C4-2B (cell line): ENCODE measurements at regions not wholly inside any gene's neighbourhood (a gene's known extent, or its start where the extent isn't known, plus 50 kb on each side); places are given as distances from the start of the nearest gene placed in this dataset.

Experiments
- ZFX ChIP-seq: fragments of 450-650 bp; IDR thresholded peaks from 2 replicates; pipeline ENCODE4 v1.6.1; 2017
- TF ChIP-seq, protein P1 (sequence below): fragments of 450-650 bp; conservative IDR thresholded peaks from 2 replicates; pipeline ENCODE4 v1.5.1; 2017; ENCODE audit warnings: mild to moderate bottlenecking

DNA sequence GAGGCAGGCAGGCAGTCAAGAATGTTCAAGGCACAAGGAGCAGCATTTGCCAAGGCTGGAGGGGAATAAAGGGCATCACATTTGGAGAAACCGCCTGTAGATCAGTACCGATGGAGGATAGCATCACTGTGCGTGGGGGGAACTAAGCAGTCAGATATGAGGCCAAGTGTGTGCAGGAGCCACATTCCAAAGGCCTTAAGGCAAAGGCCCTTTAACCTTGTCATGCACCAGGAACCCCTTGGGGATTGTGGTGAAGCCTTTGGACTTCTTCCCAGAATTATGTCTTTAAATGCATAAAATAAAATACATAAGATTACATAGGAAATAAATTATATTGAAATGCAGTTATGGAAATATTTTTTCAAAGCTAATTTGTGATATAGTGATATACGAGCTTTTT is 532.1 kb downstream of the BUD13 start:
- TF ChIP-seq, protein P1, sequence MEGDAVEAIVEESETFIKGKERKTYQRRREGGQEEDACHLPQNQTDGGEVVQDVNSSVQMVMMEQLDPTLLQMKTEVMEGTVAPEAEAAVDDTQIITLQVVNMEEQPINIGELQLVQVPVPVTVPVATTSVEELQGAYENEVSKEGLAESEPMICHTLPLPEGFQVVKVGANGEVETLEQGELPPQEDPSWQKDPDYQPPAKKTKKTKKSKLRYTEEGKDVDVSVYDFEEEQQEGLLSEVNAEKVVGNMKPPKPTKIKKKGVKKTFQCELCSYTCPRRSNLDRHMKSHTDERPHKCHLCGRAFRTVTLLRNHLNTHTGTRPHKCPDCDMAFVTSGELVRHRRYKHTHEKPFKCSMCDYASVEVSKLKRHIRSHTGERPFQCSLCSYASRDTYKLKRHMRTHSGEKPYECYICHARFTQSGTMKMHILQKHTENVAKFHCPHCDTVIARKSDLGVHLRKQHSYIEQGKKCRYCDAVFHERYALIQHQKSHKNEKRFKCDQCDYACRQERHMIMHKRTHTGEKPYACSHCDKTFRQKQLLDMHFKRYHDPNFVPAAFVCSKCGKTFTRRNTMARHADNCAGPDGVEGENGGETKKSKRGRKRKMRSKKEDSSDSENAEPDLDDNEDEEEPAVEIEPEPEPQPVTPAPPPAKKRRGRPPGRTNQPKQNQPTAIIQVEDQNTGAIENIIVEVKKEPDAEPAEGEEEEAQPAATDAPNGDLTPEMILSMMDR, result no peak
- no peak for TF ChIP-seq ZFX
